Tibial nerve (tissue), 4 donors: ENCODE measurements at regions not wholly inside any gene's neighbourhood (a gene's known extent, or its start where the extent isn't known, plus 50 kb on each side); places are given as distances from the start of the nearest gene placed in this dataset.

Experiments
- CTCF ChIP-seq, 5 experiments: fragments of 200-600 bp in 3 of 5; fragments of 450-650 bp in 2 of 5; sonication (generic) in 3 of 5; IDR thresholded peaks; one replicate each; pipeline ENCODE4 v1.5.1; 2016 to 2019; ENCODE audit warnings: antibody characterized with exemption in 5 of 5, mild to moderate bottlenecking in 3 of 5, moderate library complexity in 2 of 5
- EP300 ChIP-seq, 2 donors: sonication (generic); formaldehyde crosslinking; IDR thresholded peaks; one replicate each; pipeline ENCODE4 v1.6.1; 2017; ENCODE audit warnings: antibody characterized with exemption in 2 of 2, mild to moderate bottlenecking in 1 of 2

- TF ChIP-seq CTCF (IDR thresholded peaks at IDR 0.05) (no peak), EP300 (IDR thresholded peaks at IDR 0.05) (no peak)
These were observed 520.1 kb upstream of the PKDCC start for GRCh38 chr2:41527525-41528323.
